Body of pancreas (tissue), 4 donors: ENCODE measurements at regions not wholly inside any gene's neighbourhood (a gene's known extent, or its start where the extent isn't known, plus 50 kb on each side); places are given as distances from the start of the nearest gene placed in this dataset.

Source experiments
- ATAC-seq: fragments of 150-250 bp; one replicate; pipeline ENCODE4 v1.9.1; 2016
- DNase-seq, 4 donors: peaks; one replicate each; pipeline ENCODE4 v3.0.0-alpha.2; 2019
- H3K27ac ChIP-seq, 4 donors: fragments of 200-600 bp; sonication (generic); 1 replicate in 3 of 4; 2 replicates in 1 of 4; pipeline versions ENCODE4 v1.5.1 to v1.6.1; 2016 to 2019; ENCODE audit warnings: mild to moderate bottlenecking in 1 of 4, mixed read lengths in 1 of 4, moderate library complexity in 1 of 4
- H3K27me3 ChIP-seq, 2 donors: fragments of 200-600 bp; sonication (generic); one replicate each; pipeline ENCODE4 v1.6.0; 2016; ENCODE audit warnings: mild to moderate bottlenecking in 1 of 2
- H3K36me3 ChIP-seq, 2 donors: fragments of 200-600 bp; sonication (generic); replicated peaks in 1 of 2; 2 replicates each; pipeline ENCODE4 v1.5.1; 2016; ENCODE audit warnings: low read depth in 2 of 2; ENCODE audit not compliant: insufficient read depth in 1 of 2
- H3K4me1 ChIP-seq: fragments of 200-600 bp; sonication (generic); one replicate; pipeline ENCODE4 v1.6.0; 2016
- H3K4me3 ChIP-seq, 2 donors: fragments of 200-600 bp; sonication (generic); 1 replicate in 1 of 2; 2 replicates in 1 of 2; pipeline ENCODE4 v1.5.1; 2016 to 2019
- H3K9me3 ChIP-seq, 3 donors: fragments of 200-600 bp; sonication (generic); 1 replicate in 2 of 3; 2 replicates in 1 of 3; pipeline ENCODE4 v1.5.1; 2016
- CTCF ChIP-seq, 7 experiments: fragments of 450-650 bp in 4 of 7; fragments of 200-600 bp in 3 of 7; sonication (generic) in 3 of 7; IDR thresholded peaks; one replicate each; pipeline ENCODE4 v1.5.1; 2016 to 2019; ENCODE audit warnings: antibody characterized with exemption in 7 of 7
- POLR2A ChIP-seq, 3 donors: fragments of 450-650 bp; IDR thresholded peaks; one replicate each; pipeline ENCODE4 v1.6.1; 2016; ENCODE audit warnings: antibody characterized with exemption in 3 of 3, mild to moderate bottlenecking in 2 of 3
- WGBS, 2 donors: methylation state at CpG; one replicate each; pipeline ENCODE4 v1.1.5; 2017; 5-methylcytosine and 5-hydroxymethylcytosine counted together
- intact Hi-C: fragments of 100-400 bp; cut with DNase I; formaldehyde crosslinking; loops from one replicate; pipeline ENCODE4 v1.15.1; 2023

- peak; percentile 90 for ATAC-seq
- H3K4me3 ChIP-seq, result no peak overlapping the region
- DNase-seq, result no peak
- no peaks in the 10 kb centered on the region for H3K4me1 ChIP-seq
- no peaks in the 10 kb centered on the region for H3K27me3 ChIP-seq
- intact Hi-C loops, result no loop called here
- H3K9me3 ChIP-seq, result no peaks in the 10 kb centered on the region
- H3K27ac ChIP-seq, result peak overlapping the region in 3 of 4 donors; percentile 21 to 39 (median 31)
- no peak for TF ChIP-seq CTCF (IDR thresholded peaks at IDR 0.05)
- TF ChIP-seq POLR2A (IDR thresholded peaks at IDR 0.05), result no peak
- 39 to 50% methylated on average over 4 of the region's 4 CpGs for WGBS, 2 donors
- no peaks in the 10 kb centered on the region for H3K36me3 ChIP-seq
Measured at GRCh38 chr6:164322533-164322932, 908.0 kb downstream of the QKI start.

DNA sequence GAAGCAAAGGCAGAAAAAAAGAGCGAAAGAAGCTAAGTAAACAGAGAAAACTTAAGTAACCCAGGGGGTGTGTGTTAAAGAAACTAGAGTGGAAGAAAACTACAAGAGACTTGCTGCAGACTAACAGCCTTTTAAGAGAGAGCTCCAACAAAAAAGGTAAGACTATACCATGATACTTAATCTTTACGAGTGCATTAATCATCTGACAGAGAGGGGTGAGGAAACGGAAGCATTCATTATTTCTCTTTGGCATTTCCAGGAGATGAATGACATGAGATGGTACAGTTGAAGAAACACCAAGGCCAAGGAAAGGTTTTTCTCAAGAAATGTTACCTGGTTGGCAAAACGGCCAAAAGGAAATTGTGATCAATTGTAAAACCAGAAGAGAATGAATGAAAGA lies 906.8 kb downstream of the QKI start:
- no peak for TF ChIP-seq CTCF (IDR thresholded peaks at IDR 0.05)
- TF ChIP-seq POLR2A (IDR thresholded peaks at IDR 0.05), result no peak
- intact Hi-C loops, result no loop called here
- DNase-seq, result no peak

GRCh38 chr6:164315376-164315775 lies 900.9 kb downstream of the QKI start:
- Histone ChIP-seq H3K27me3 (no peaks in the 10 kb centered on the region), H3K27ac (no peak overlapping the region), H3K4me1 (no peaks in the 10 kb centered on the region), H3K4me3 (no peak overlapping the region), H3K36me3 (no peaks in the 10 kb centered on the region), H3K9me3 (no peaks in the 10 kb centered on the region)
- intact Hi-C loops, result no loop called here
- WGBS, 2 donors, result 45 to 46% methylated on average over 2 of the region's 2 CpGs
- no peak for TF ChIP-seq POLR2A (IDR thresholded peaks at IDR 0.05)
- TF ChIP-seq CTCF (IDR thresholded peaks at IDR 0.05), result no peak
- DNase-seq, result no peak
- ATAC-seq, result no peak

More for the DNA sequence above, 906.8 kb downstream of the QKI start:
- H3K36me3 ChIP-seq, result no peaks in the 10 kb centered on the region
- H3K4me3 ChIP-seq, result no peak overlapping the region
- no peaks in the 10 kb centered on the region for H3K4me1 ChIP-seq
- H3K27me3 ChIP-seq, result no peaks in the 10 kb centered on the region
- H3K27ac ChIP-seq, result no peak overlapping the region
- H3K9me3 ChIP-seq, result no peaks in the 10 kb centered on the region
- ATAC-seq, result no peak
- WGBS, 2 donors, result 51 to 53% methylated on average over 4 of the region's 4 CpGs

GRCh38 chr6:164308339-164308738 lies 893.8 kb downstream of the QKI start:
- Histone ChIP-seq H3K27me3 (no peaks in the 10 kb centered on the region), H3K4me3 (no peak overlapping the region), H3K9me3 (no peaks in the 10 kb centered on the region), H3K36me3 (no peaks in the 10 kb centered on the region), H3K4me1 (no peaks in the 10 kb centered on the region), H3K27ac (no peak overlapping the region)
- no peak for TF ChIP-seq POLR2A (IDR thresholded peaks at IDR 0.05)
- TF ChIP-seq CTCF (IDR thresholded peaks at IDR 0.05), result no peak
- ATAC-seq, result no peak
- intact Hi-C loops, result no loop called here
- DNase-seq, result no peak

GRCh38 chr6:164303102-164303964 lies 888.8 kb downstream of the QKI start:
- WGBS, 2 donors, result 36 to 45% methylated on average over 5 of the region's 5 CpGs
- H3K27ac ChIP-seq, result no peak overlapping the region
- intact Hi-C loops, result no loop called here

More at GRCh38 chr6:164303102-164303964, 888.8 kb downstream of the QKI start:
- Histone ChIP-seq H3K4me3 (no peak overlapping the region), H3K4me1 (no peaks in the 10 kb centered on the region), H3K36me3 (no peaks in the 10 kb centered on the region), H3K27me3 (no peaks in the 10 kb centered on the region), H3K9me3 (no peaks in the 10 kb centered on the region)
- ATAC-seq (peak; percentile 38), DNase-seq (peak in 2 of 4 donors; percentile 15 to 31)
- TF ChIP-seq POLR2A (IDR thresholded peaks at IDR 0.05) (no peak), CTCF (IDR thresholded peaks at IDR 0.05) (no peak)
